Liver (tissue), 8 donors: ENCODE measurements at regions not wholly inside any gene's neighbourhood (a gene's known extent, or its start where the extent isn't known, plus 50 kb on each side); places are given as distances from the start of the nearest gene placed in this dataset.

Experiments used
- DNase-seq: peaks from one replicate; pipeline ENCODE4 v3.0.0-alpha.2; 2017; ENCODE audit warnings: low spot score
- H3K27ac ChIP-seq, 2 donors: one replicate each; pipeline ENCODE4 v1.7.0; 2013; ENCODE audit warnings: inconsistent platforms in 2 of 2, low read length in 2 of 2, control low read depth in 1 of 2, low read depth in 1 of 2, mild to moderate bottlenecking in 1 of 2
- H3K27me3 ChIP-seq, 4 donors: one replicate each; pipeline versions ENCODE4 v1.6.1 to v1.7.0; 2013; ENCODE audit warnings: low read length in 3 of 4, inconsistent platforms in 1 of 4, mild to moderate bottlenecking in 1 of 4, moderate library complexity in 1 of 4; ENCODE audit not compliant: control insufficient read depth in 4 of 4, insufficient read depth in 4 of 4
- H3K36me3 ChIP-seq, 4 donors: one replicate each; pipeline versions ENCODE4 v1.6.1 to v1.7.0; 2013; ENCODE audit warnings: low read length in 3 of 4, mild to moderate bottlenecking in 3 of 4, low read depth in 1 of 4, moderate library complexity in 1 of 4; ENCODE audit not compliant: control insufficient read depth in 4 of 4, insufficient read depth in 3 of 4
- H3K4me1 ChIP-seq, 4 donors: one replicate each; pipeline versions ENCODE4 v1.6.1 to v1.7.0; 2013; ENCODE audit warnings: low read length in 3 of 4, mild to moderate bottlenecking in 3 of 4, moderate library complexity in 1 of 4; ENCODE audit not compliant: control insufficient read depth in 4 of 4, insufficient read depth in 4 of 4
- H3K4me3 ChIP-seq, 3 donors: one replicate each; pipeline versions ENCODE4 v1.6.1 to v1.7.0; 2013; ENCODE audit warnings: low read length in 3 of 3, control low read depth in 1 of 3, low read depth in 1 of 3, mild to moderate bottlenecking in 1 of 3
- H3K9ac ChIP-seq, 2 donors: one replicate each; pipeline ENCODE4 v1.7.0; 2013; ENCODE audit warnings: low read length in 2 of 2, mild to moderate bottlenecking in 2 of 2, moderate library complexity in 2 of 2, control low read depth in 1 of 2, low read depth in 1 of 2
- H3K9me3 ChIP-seq, 4 donors: one replicate each; pipeline versions ENCODE4 v1.6.1 to v1.7.0; 2013; ENCODE audit warnings: low read length in 3 of 4; ENCODE audit not compliant: control insufficient read depth in 4 of 4
- ATF3 ChIP-seq: IDR thresholded peaks from 2 replicates; pipeline ENCODE4 v1.6.1; 2016; ENCODE audit warnings: antibody characterized with exemption
- CTCF ChIP-seq: fragments of 150-350 bp; IDR thresholded peaks from 2 replicates; pipeline ENCODE4 v1.5.1; 2017; ENCODE audit warnings: improper control_type of control experiment, low read depth, low read length; ENCODE audit not compliant: missing input control
- FOXA1 ChIP-seq: IDR thresholded peaks from 2 replicates; pipeline ENCODE4 v1.6.1; 2016; ENCODE audit warnings: antibody characterized with exemption
- FOXA2 ChIP-seq: IDR thresholded peaks from 2 replicates; pipeline ENCODE4 v1.6.1; 2016; ENCODE audit warnings: antibody characterized with exemption
- GABPA ChIP-seq, 2 donors: IDR thresholded peaks in 1 of 2; conservative IDR thresholded peaks in 1 of 2; 2 replicates each; pipeline ENCODE4 v1.6.1; 2016; ENCODE audit warnings: antibody characterized with exemption in 2 of 2, mild to moderate bottlenecking in 1 of 2, moderate library complexity in 1 of 2
- HNF4A ChIP-seq, 2 donors: conservative IDR thresholded peaks; 2 replicates each; pipeline ENCODE4 v1.6.1; 2016; ENCODE audit warnings: antibody characterized with exemption in 2 of 2, mild to moderate bottlenecking in 2 of 2
- HNF4G ChIP-seq: IDR thresholded peaks from 2 replicates; pipeline ENCODE4 v1.6.1; 2016; ENCODE audit warnings: antibody characterized with exemption
- JUND ChIP-seq, 2 donors: IDR thresholded peaks; 2 replicates each; pipeline ENCODE4 v1.6.1; 2016; ENCODE audit warnings: antibody characterized with exemption in 2 of 2
- MAX ChIP-seq: IDR thresholded peaks from 2 replicates; pipeline ENCODE4 v1.6.1; 2016; ENCODE audit warnings: antibody characterized with exemption
- NR2F2 ChIP-seq: IDR thresholded peaks from 2 replicates; pipeline ENCODE4 v1.6.1; 2016; ENCODE audit warnings: antibody characterized with exemption
- RAD21 ChIP-seq, 2 donors: IDR thresholded peaks; 2 replicates each; pipeline ENCODE4 v1.6.1; 2016; ENCODE audit warnings: antibody characterized with exemption in 2 of 2, mild to moderate bottlenecking in 2 of 2
- REST ChIP-seq: IDR thresholded peaks from 2 replicates; pipeline ENCODE4 v1.6.1; 2016; ENCODE audit warnings: antibody characterized with exemption, mild to moderate bottlenecking
- RXRA ChIP-seq, 2 donors: IDR thresholded peaks; 2 replicates each; pipeline ENCODE4 v1.6.1; 2017 to 2018; ENCODE audit warnings: antibody characterized with exemption in 2 of 2, mild to moderate bottlenecking in 1 of 2
- TAF1 ChIP-seq: conservative IDR thresholded peaks from 2 replicates; pipeline ENCODE4 v1.6.1; 2016; ENCODE audit warnings: antibody characterized with exemption, mild to moderate bottlenecking
- YY1 ChIP-seq: IDR thresholded peaks from 2 replicates; pipeline ENCODE4 v1.6.1; 2016; ENCODE audit warnings: antibody characterized with exemption, mild to moderate bottlenecking
- WGBS: extraction: QIAGEN DNeasy Blood & Tissue Kit; methylation state at CpG from one replicate; pipeline ENCODE4 v1.1.7; 2013; 5-methylcytosine and 5-hydroxymethylcytosine counted together
- donor health status: healthy.
- donor health status: healthy.
- donor health status: healthy.
- donor health status: healthy.
- donor health status: healthy.

GRCh38 chr16:51916231-51916630, 630.7 kb downstream of the TOX3 start:
- TF ChIP-seq HNF4A (conservative IDR thresholded peaks at IDR 0.05) (no peak), NR2F2 (no peak), REST (no peak), CTCF (no peak), ATF3 (no peak), YY1 (no peak)
- WGBS, result 52% methylated on average over 4 of the region's 4 CpGs
- Histone ChIP-seq H3K4me3 (no peak overlapping the region), H3K27me3 (peaks cover 0 to 6% (median 0%) of the 10 kb centered on the region in 4 donors), H3K36me3 (no peaks in the 10 kb centered on the region), H3K27ac (no peak overlapping the region), H3K9me3 (no peaks in the 10 kb centered on the region), H3K9ac (no peak overlapping the region), H3K4me1 (no peaks in the 10 kb centered on the region)
- DNase-seq, result no peak

GRCh38 chr16:51907680-51908079, 639.3 kb downstream of the TOX3 start:
- no peak for TF ChIP-seq HNF4G
- no peak for TF ChIP-seq ATF3
- TF ChIP-seq FOXA1, result no peak
- no peak for TF ChIP-seq RXRA (IDR thresholded peaks at IDR 0.05)
- TF ChIP-seq JUND (IDR thresholded peaks at IDR 0.05), result no peak
- no peak for TF ChIP-seq MAX
- no peak for TF ChIP-seq REST
- no peak for TF ChIP-seq GABPA (IDR thresholded peaks at IDR 0.05 in 1 of 2, conservative IDR thresholded peaks at IDR 0.05 in 1 of 2)
- no peak for TF ChIP-seq FOXA2
- no peak for TF ChIP-seq HNF4A (conservative IDR thresholded peaks at IDR 0.05)
- TF ChIP-seq TAF1, result no peak
- no peak for TF ChIP-seq RAD21 (IDR thresholded peaks at IDR 0.05)
- TF ChIP-seq NR2F2, result no peak
- no peak for TF ChIP-seq CTCF
- Histone ChIP-seq H3K9me3 (peaks cover 0 to 3% (median 0%) of the 10 kb centered on the region in 4 donors), H3K9ac (no peak overlapping the region), H3K27me3 (no peaks in the 10 kb centered on the region), H3K4me1 (no peaks in the 10 kb centered on the region), H3K36me3 (no peaks in the 10 kb centered on the region), H3K27ac (no peak overlapping the region), H3K4me3 (no peak overlapping the region)
- no peak for DNase-seq
